ENCODE measurements at regions not wholly inside any gene's neighbourhood (a gene's known extent, or its start where the extent isn't known, plus 50 kb on each side); places are given as distances from the start of the nearest gene placed in this dataset.

DNA sequence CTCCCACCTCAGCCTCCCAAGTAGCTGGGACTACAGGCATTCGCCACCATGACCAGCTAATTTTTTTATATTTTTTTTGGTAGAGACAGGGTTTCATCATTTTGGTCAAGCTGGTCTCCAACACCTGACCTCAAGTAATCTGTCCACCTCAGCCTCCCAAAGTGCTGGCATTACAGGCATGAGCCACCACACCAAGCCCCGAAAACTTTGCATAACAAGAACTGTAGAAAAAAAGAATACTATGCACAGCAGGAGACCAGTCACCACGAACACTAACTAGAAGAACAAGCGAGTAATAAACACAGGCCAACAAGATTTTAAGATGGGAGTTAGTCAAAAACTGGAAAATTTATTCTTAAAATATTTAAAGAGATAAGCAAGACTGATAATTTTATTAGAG lies 447.0 kb downstream of the ETV1 start:
- WGBS (ENCODE audit: insufficient coverage), result no CpG with 5 or more reads among the region's 4 CpGs
- TF ChIP-seq, protein P1, sequence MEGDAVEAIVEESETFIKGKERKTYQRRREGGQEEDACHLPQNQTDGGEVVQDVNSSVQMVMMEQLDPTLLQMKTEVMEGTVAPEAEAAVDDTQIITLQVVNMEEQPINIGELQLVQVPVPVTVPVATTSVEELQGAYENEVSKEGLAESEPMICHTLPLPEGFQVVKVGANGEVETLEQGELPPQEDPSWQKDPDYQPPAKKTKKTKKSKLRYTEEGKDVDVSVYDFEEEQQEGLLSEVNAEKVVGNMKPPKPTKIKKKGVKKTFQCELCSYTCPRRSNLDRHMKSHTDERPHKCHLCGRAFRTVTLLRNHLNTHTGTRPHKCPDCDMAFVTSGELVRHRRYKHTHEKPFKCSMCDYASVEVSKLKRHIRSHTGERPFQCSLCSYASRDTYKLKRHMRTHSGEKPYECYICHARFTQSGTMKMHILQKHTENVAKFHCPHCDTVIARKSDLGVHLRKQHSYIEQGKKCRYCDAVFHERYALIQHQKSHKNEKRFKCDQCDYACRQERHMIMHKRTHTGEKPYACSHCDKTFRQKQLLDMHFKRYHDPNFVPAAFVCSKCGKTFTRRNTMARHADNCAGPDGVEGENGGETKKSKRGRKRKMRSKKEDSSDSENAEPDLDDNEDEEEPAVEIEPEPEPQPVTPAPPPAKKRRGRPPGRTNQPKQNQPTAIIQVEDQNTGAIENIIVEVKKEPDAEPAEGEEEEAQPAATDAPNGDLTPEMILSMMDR (IDR thresholded peaks at IDR 0.05), result no peak
- no peak for TF ChIP-seq EZH2 (IDR thresholded peaks at IDR 0.05; ENCODE audit: borderline replicate concordance, insufficient read depth, low read depth, low read length, poor library complexity, severe bottlenecking)
- ChIA-PET POLR2A (no interaction called here), CTCF (no interaction called here)
- Histone ChIP-seq H3K27me3 (replicated peaks in 1 of 4; ENCODE audit: control extremely low read depth in 1 of 4, control insufficient read depth in 3 of 4, insufficient read depth in 4 of 4, low read length in 3 of 4) (no peaks in the 10 kb centered on the region), H3K9ac (ENCODE audit: low read length) (no peak overlapping the region), H3K4me1 (ENCODE audit: control insufficient read depth in 2 of 2, insufficient read depth in 2 of 2, low read length in 2 of 2) (no peaks in the 10 kb centered on the region), H4K20me1 (ENCODE audit: control insufficient read depth, insufficient read depth, low read length, poor library complexity, severe bottlenecking) (no peaks in the 10 kb centered on the region), H3K9me3 (ENCODE audit: control extremely low read depth in 1 of 3, control insufficient read depth in 2 of 3, insufficient read depth in 1 of 3, low read length in 2 of 3) (no peaks in the 10 kb centered on the region), H3K4me2 (replicated peaks; ENCODE audit: low read depth, low read length, poor library complexity, severe bottlenecking) (no peak overlapping the region), H3K79me2 (ENCODE audit: control insufficient read depth, insufficient read depth, low read length) (no peaks in the 10 kb centered on the region), H3K36me3 (replicated peaks in 1 of 2; ENCODE audit: control extremely low read depth in 1 of 2, control insufficient read depth in 1 of 2, extremely low read depth in 1 of 2, insufficient read depth in 2 of 2, low read length in 1 of 2) (no peaks in the 10 kb centered on the region), H3K27ac (ENCODE audit: low read length in 2 of 2) (no peak overlapping the region), H2AFZ (ENCODE audit: insufficient read depth, low read depth, low read length, poor library complexity, severe bottlenecking) (no peak overlapping the region), H3K4me3 (ENCODE audit: control extremely low read depth in 1 of 5, extremely low read depth in 1 of 5, insufficient read depth in 1 of 5, low read depth in 2 of 5, low read length in 4 of 5) (no peak overlapping the region)
- no peaks in the 10 kb centered on the region for H3K4me1 Mint-ChIP-seq
- no peaks in the 10 kb centered on the region for H3K9me3 Mint-ChIP-seq (ENCODE audit: insufficient read depth)
- DNase-seq, result no peak
- ATAC-seq (ENCODE audit: low read depth), result no peak
- H3K27ac Mint-ChIP-seq, result no peak overlapping the region
- H3K27me3 Mint-ChIP-seq, result no peaks in the 10 kb centered on the region
- intact Hi-C loops (cut with micrococcal nuclease), result no loop called here
- no peak overlapping the region for H3K4me3 Mint-ChIP-seq

DNA sequence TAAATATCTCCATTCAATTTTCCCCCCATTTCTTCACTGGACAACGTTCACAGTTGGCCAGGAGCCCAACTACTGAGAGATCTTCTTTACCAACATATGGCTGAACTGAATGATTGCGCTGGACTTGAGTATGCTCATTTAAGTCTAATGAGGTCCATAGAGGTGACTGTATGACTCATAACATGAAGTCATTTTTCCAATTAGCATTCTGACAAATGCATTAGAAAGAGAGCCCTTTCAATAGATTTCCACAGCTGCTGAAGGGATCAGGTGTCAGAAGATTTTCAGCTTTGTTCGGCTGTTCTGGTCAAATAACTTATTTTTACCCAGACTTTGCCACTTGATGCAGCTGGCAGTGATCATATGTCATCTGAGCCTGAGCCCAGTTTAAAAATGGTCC lies 438.0 kb downstream of the ETV1 start:
- TF ChIP-seq, protein P1 (IDR thresholded peaks at IDR 0.05), result no peak
- TF ChIP-seq EZH2 (IDR thresholded peaks at IDR 0.05; ENCODE audit: borderline replicate concordance, insufficient read depth, low read depth, low read length, poor library complexity, severe bottlenecking), result no peak
- WGBS (ENCODE audit: insufficient coverage), result 100% methylated on average over 1 of the region's 3 CpGs
- Histone ChIP-seq H2AFZ (ENCODE audit: insufficient read depth, low read depth, low read length, poor library complexity, severe bottlenecking) (no peak overlapping the region), H3K4me2 (replicated peaks; ENCODE audit: low read depth, low read length, poor library complexity, severe bottlenecking) (no peak overlapping the region), H3K4me3 (ENCODE audit: control extremely low read depth in 1 of 5, extremely low read depth in 1 of 5, insufficient read depth in 1 of 5, low read depth in 2 of 5, low read length in 4 of 5) (no peak overlapping the region), H3K36me3 (replicated peaks in 1 of 2; ENCODE audit: control extremely low read depth in 1 of 2, control insufficient read depth in 1 of 2, extremely low read depth in 1 of 2, insufficient read depth in 2 of 2, low read length in 1 of 2) (no peaks in the 10 kb centered on the region), H3K79me2 (ENCODE audit: control insufficient read depth, insufficient read depth, low read length) (no peaks in the 10 kb centered on the region), H3K27ac (ENCODE audit: low read length in 2 of 2) (no peak overlapping the region), H4K20me1 (ENCODE audit: control insufficient read depth, insufficient read depth, low read length, poor library complexity, severe bottlenecking) (no peaks in the 10 kb centered on the region), H3K4me1 (ENCODE audit: control insufficient read depth in 2 of 2, insufficient read depth in 2 of 2, low read length in 2 of 2) (no peaks in the 10 kb centered on the region), H3K9me3 (ENCODE audit: control extremely low read depth in 1 of 3, control insufficient read depth in 2 of 3, insufficient read depth in 1 of 3, low read length in 2 of 3) (no peaks in the 10 kb centered on the region), H3K27me3 (replicated peaks in 1 of 4; ENCODE audit: control extremely low read depth in 1 of 4, control insufficient read depth in 3 of 4, insufficient read depth in 4 of 4, low read length in 3 of 4) (no peaks in the 10 kb centered on the region), H3K9ac (ENCODE audit: low read length) (no peak overlapping the region)
- ATAC-seq (ENCODE audit: low read depth) (no peak), DNase-seq (no peak)
- ChIA-PET CTCF (no interaction called here), POLR2A (no interaction called here)
- Mint-ChIP-seq H3K27me3 (no peaks in the 10 kb centered on the region), H3K9me3 (ENCODE audit: insufficient read depth) (peaks cover 3% of the 10 kb centered on the region), H3K27ac (no peak overlapping the region), H3K4me3 (no peak overlapping the region), H3K4me1 (no peaks in the 10 kb centered on the region)
- intact Hi-C loops (cut with micrococcal nuclease), result no loop called here
